ENCODE measurements at regions not wholly inside any gene's neighbourhood (a gene's known extent, or its start where the extent isn't known, plus 50 kb on each side); places are given as distances from the start of the nearest gene placed in this dataset.

- TF ChIP-seq CTCF (IDR thresholded peaks at IDR 0.05; ENCODE audit: low read depth, low read length) = no peak
- Histone ChIP-seq H3K4me3 (ENCODE audit: low read depth, low read length) (no peak overlapping the region), H3K27ac (no peak overlapping the region), H3K9me3 (ENCODE audit: severe bottlenecking) (no peaks in the 10 kb centered on the region), H3K27me3 (ENCODE audit: insufficient read depth, low read depth, severe bottlenecking) (peaks cover 12% of the 10 kb centered on the region), H3K36me3 (no peaks in the 10 kb centered on the region)
- DNase-seq = no peak
These were observed 387.0 kb upstream of the PSMD7 start for GRCh38 chr16:73909529-73910035.

GRCh38 chr16:73891129-73891542 is 405.5 kb upstream of the PSMD7 start:
- H3K4me3 ChIP-seq (ENCODE audit: low read depth, low read length) = peak overlapping the region; percentile 34
- DNase-seq = peak; percentile 22
- peaks cover 27% of the 10 kb centered on the region for H3K27me3 ChIP-seq (ENCODE audit: insufficient read depth, low read depth, severe bottlenecking)
- no peaks in the 10 kb centered on the region for H3K9me3 ChIP-seq (ENCODE audit: severe bottlenecking)
- no peak overlapping the region for H3K27ac ChIP-seq
- no peak for TF ChIP-seq CTCF (IDR thresholded peaks at IDR 0.05; ENCODE audit: low read depth, low read length)
- no peaks in the 10 kb centered on the region for H3K36me3 ChIP-seq

- H3K36me3 ChIP-seq = no peaks in the 10 kb centered on the region
These were observed 406.2 kb upstream of the PSMD7 start for GRCh38 chr16:73890186-73891128.

GRCh38 chr16:73888840-73889490 is 407.6 kb upstream of the PSMD7 start:
- TF ChIP-seq CTCF (IDR thresholded peaks at IDR 0.05; ENCODE audit: low read depth, low read length) = no peak
- Histone ChIP-seq H3K27me3 (ENCODE audit: insufficient read depth, low read depth, severe bottlenecking) (peaks cover 30% of the 10 kb centered on the region), H3K9me3 (ENCODE audit: severe bottlenecking) (no peaks in the 10 kb centered on the region), H3K36me3 (no peaks in the 10 kb centered on the region), H3K27ac (no peak overlapping the region), H3K4me3 (ENCODE audit: low read depth, low read length) (no peak overlapping the region)
- DNase-seq = no peak

More at GRCh38 chr16:73890186-73891128, 406.2 kb upstream of the PSMD7 start:
- no peak for DNase-seq
- H3K4me3 ChIP-seq (ENCODE audit: low read depth, low read length) = peak overlapping the region; percentile 34
- TF ChIP-seq CTCF (IDR thresholded peaks at IDR 0.05; ENCODE audit: low read depth, low read length) = no peak
- H3K9me3 ChIP-seq (ENCODE audit: severe bottlenecking) = no peaks in the 10 kb centered on the region
- peaks cover 30% of the 10 kb centered on the region for H3K27me3 ChIP-seq (ENCODE audit: insufficient read depth, low read depth, severe bottlenecking)
- H3K27ac ChIP-seq = no peak overlapping the region

GRCh38 chr16:73887911-73888310 is 408.7 kb upstream of the PSMD7 start:
- H3K27me3 ChIP-seq (ENCODE audit: insufficient read depth, low read depth, severe bottlenecking) = peaks cover 26% of the 10 kb centered on the region
- TF ChIP-seq CTCF (IDR thresholded peaks at IDR 0.05; ENCODE audit: low read depth, low read length) = no peak
- H3K36me3 ChIP-seq = no peaks in the 10 kb centered on the region
- no peak overlapping the region for H3K27ac ChIP-seq
- H3K9me3 ChIP-seq (ENCODE audit: severe bottlenecking) = no peaks in the 10 kb centered on the region
- H3K4me3 ChIP-seq (ENCODE audit: low read depth, low read length) = no peak overlapping the region
- no peak for DNase-seq
